OCI-LY7 (cell line): ENCODE measurements at regions not wholly inside any gene's neighbourhood (a gene's known extent, or its start where the extent isn't known, plus 50 kb on each side); places are given as distances from the start of the nearest gene placed in this dataset.

Experiments
- CTCF ChIP-seq: fragments of 200-600 bp; sonication (generic); conservative IDR thresholded peaks from 2 replicates; pipeline ENCODE4 v1.5.1; 2014; ENCODE audit warnings: mild to moderate bottlenecking, antibody characterized with exemption, low read length, moderate library complexity, mixed read lengths
- EZH2phosphoT487 ChIP-seq: fragments of 200-600 bp; sonication (generic); IDR thresholded peaks from 2 replicates; pipeline ENCODE4 v1.6.1; 2018; ENCODE audit warnings: low read depth, borderline replicate concordance, mild to moderate bottlenecking, mixed run types, antibody characterized with exemption, low read length, moderate library complexity, mixed read lengths

GRCh38 chr2:129483366-129483765 is 496.1 kb upstream of the RAB6C start:
- no peak for TF ChIP-seq CTCF
- TF ChIP-seq EZH2phosphoT487, result no peak
